HG03095 (cell line): ENCODE measurements at regions not wholly inside any gene's neighbourhood (a gene's known extent, or its start where the extent isn't known, plus 50 kb on each side); places are given as distances from the start of the nearest gene placed in this dataset.

Experiments
- ATAC-seq: cut with Tn5 transposase; IDR thresholded peaks from one replicate; pipeline ENCODE4 v1.9.1; 2021; ENCODE audit warnings: moderate library complexity; ENCODE audit not compliant: unreplicated experiment

DNA sequence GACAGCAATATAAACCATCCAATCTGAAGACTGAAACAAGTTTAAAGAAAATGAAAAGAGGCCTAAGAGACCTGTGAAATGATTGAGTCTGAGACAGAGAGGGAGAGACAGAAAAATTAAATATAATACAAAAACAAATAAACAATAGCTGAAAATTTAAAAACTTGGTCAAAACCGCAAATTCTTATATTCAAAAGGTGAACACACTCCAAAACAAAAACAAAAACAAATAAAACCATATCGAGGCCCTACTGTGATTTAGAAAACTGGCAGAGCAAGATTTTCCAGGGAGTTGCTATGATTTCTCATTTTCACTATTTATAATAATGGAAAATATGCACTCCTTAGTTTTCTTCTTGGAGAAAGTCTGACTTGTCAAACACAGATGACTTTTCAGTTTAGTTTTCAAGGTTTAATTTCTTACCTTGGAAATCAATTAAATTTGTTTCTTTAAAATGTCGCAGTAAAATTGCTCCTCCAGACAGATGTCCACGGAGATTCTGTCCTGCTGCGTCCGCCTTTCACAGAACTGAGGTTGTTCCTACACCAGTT lies 1420.3 kb downstream of the UQCRFS1 start:
- no peak for ATAC-seq

DNA sequence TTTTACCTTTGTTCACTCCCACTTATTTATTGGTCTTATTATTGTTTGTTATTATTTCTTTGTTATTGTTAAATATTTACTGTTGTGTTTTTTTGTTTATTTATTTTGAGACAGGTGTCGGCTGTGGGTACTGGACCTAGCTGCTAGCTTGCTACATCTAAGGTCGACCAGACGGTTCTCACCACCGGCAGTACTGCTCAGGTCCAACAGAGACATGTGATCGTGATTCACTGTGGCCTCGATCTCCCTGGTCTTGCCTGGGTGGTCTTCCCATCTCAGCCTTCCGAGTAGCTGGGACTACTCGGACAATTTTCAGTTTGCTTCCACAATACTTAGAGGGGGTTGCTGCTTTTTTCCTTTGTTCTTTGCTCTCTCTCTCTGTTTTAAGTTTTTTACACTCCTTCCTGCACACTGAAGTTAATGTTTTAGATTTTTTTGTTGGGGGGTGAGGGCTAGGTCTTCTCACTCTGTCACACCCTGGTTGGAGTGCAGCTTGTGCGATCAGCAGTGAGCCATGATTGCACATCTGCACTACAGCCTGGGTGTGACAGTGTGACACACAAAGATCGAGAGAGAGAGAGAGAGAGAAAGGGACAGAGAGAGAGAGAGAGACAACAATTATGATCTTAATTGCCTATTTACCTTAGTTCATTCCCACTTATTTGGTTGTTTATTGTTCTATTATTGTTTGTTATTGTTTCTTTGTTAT lies 1432.4 kb downstream of the UQCRFS1 start:
- ATAC-seq: no peak

DNA sequence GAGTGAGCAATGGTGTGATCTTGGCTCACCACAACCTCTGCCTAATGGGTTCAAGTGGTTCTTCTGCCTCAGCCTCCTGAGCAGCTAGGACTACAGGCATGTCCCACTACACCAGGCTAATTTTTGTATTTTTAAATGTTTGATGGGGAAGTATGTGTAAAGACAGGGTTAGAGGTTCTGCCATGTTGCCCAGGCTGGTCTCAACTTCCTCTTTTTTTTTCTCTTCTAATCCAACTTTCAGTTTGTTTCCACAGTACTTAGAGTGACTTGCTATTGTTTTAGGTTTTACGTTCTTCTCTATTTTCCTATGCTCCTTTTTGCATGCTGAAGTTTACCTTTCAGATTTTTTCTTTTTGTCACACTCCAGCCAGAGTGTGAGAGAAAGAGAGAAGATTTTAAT lies 1433.0 kb downstream of the UQCRFS1 start:
- no peak for ATAC-seq

DNA sequence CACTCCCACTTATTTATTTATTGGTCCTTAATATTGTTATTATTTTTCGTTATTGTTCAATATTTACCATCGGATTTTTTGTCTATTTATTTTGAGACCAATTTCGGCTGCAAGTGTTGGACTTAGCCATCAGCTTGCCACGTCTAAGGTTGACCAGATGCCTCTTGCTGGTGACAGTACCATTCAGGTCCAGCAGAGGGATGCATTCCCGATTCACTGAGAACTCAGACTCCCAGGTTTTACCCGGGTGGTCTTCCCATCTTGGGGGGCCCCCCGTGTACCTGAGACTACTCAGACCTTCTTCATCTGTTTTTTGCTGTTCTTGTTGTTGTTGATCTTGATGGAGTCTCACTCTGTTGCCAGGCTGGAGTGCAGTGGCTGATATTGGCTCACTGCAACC lies 1435.2 kb downstream of the UQCRFS1 start:
- ATAC-seq: no peak

GRCh38 chr19:27777242-27777641 lies 1435.7 kb downstream of the UQCRFS1 start:
- no peak for ATAC-seq

- no peak for ATAC-seq
Observed at GRCh38 chr19:27776524-27776923, 1436.4 kb downstream of the UQCRFS1 start.

DNA sequence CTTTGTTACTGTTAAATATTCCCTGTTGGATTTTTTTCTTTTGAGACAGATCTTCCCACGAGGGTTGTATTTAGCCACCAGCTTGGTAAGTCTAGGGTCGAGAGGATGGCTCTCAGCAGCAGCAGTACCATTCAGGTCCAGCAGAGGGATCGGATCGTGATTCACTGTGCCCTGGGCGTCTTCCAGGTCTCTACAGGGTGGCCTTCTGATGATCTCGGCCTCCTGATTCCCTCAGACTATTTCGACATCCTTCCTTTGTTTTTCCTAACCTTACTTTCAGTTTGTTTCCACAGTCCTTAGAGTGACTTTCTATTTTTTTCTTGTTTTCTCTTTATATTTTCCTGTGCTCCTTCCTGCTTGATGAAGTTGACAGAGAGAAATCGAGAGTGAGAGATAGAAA lies 1436.9 kb downstream of the UQCRFS1 start:
- no peak for ATAC-seq

DNA sequence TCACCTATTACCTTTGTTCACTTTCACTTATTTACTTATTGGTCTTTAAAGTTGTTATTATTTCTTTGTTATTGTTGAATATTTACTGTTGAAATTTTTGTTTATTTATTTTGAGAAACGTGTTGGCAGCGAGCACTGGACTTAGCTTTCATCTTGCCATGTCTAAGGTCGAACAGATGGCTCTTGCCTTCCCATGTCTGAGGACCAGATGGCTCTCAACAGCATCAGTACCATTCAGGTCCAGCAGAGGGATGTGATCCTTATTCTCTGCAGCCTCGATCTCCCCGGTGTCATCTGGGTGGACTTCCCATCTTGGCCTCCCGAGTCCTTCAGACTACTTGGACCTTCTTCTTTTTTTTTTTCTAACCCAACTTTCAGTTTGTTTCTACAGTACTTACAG lies 1437.6 kb downstream of the UQCRFS1 start:
- ATAC-seq: no peak

DNA sequence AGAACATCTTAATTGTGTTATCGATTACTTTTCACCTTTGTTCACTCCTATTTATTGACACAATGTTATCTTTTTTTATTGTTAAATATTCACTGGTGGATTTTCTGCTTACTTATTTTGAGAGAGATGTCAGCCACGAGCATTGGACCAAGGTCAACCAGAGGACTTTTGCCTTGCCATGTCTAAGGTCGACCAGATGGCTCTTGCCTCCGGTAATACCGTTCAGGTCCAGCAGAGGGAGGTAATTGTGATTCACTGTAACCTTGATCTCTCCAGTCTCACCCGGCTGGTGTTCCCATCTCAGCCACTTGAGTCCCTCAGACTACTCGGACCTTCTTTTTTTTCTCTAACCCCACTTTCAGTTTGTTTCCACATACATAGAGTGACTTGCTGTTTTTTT lies 1438.1 kb downstream of the UQCRFS1 start:
- no peak for ATAC-seq

- ATAC-seq: no peak
Observed at GRCh38 chr19:27774337-27774736, 1438.6 kb downstream of the UQCRFS1 start.

DNA sequence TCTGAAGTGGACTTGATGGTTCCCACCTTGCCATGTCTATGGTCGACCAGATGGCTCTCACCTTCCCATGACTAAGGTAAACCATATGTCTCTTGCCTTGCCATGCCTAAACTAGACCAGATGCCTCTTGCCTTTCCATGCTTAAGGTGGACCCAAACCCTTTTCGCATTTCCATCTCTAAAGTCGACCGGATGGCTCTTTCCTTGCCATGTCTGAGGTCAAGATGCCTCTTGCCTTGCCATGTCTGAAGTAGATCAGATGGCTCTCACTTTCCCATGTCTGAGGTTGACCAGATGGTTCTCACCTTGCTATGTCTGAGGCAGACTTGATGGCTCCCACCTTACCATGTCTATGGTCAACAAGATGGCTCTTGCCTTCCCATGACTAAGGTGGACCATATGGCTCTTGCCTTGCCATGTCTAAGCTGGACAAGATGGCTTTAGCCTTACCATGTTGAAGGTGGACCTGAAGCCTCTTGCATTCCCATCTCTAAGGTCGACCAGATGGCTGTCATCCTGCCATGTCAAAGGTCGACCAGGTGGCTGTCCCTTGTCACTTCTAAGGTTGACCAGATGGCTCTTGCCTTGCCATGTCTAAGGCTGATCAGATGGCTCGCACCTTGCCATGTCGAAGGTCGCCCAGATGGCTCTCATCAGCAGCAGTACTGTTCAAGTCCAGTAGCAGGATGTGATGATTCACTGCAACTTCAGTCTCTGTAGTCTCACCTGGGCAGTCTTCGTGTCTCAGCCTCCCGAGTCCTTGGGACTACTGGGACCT lies 1439.4 kb downstream of the UQCRFS1 start:
- no peak for ATAC-seq

DNA sequence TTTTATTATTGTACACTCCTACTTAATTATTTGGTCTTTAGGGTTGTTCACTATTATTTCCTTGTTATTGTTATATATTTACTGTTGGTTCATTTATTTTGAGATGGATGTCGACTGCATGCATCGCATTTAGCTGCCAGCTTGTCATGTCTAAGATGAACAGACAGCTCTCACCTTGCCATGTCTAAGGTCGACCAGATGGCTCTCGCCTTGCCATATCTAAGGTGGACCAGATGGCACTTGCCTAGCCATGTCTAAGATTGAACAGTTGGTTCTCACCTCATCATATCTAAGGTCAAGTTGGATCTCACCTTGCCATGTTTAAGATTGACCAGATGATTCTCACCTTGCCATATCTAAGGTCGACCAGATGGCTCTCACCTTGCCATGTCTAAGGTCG lies 1440.9 kb downstream of the UQCRFS1 start:
- no peak for ATAC-seq

DNA sequence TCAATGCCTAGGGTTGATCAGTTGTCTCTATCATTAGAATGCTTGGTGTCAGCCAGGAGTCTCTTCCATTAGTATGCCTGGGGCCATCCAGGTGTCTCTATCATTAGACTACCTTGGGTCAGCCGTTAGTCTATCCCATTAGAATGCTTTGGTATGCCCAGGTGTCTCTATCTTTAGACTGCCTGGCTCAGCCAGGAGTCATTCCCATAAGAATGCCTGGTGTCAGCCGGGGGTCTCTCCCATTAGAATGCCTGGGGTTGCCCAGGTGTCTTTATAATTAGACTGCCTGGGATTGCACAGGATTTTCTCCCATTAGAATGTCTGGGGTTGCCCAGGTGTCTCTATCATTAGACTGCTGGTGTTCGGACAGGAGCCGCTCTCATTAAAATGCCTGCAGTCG lies 1442.9 kb downstream of the UQCRFS1 start:
- ATAC-seq: no peak

DNA sequence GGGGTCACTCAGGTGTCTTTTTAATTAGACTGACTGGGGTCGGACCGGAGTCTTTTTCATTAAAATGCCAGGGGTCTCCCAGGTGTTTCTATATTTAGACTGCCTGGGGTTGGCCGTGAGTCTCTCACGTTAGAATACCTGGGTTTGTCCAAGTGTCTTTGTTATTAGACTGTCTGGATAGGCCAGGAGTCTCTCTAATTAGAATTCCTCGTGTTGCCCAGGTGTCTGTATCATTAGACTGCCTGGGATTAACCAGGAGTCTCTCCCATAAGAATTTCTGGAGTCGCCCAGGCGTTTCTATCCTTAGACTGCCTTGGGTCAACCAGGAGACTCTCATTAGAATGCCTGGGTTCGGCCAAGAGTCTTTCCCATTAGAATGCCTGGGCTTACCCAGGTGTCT lies 1445.7 kb downstream of the UQCRFS1 start:
- no peak for ATAC-seq

DNA sequence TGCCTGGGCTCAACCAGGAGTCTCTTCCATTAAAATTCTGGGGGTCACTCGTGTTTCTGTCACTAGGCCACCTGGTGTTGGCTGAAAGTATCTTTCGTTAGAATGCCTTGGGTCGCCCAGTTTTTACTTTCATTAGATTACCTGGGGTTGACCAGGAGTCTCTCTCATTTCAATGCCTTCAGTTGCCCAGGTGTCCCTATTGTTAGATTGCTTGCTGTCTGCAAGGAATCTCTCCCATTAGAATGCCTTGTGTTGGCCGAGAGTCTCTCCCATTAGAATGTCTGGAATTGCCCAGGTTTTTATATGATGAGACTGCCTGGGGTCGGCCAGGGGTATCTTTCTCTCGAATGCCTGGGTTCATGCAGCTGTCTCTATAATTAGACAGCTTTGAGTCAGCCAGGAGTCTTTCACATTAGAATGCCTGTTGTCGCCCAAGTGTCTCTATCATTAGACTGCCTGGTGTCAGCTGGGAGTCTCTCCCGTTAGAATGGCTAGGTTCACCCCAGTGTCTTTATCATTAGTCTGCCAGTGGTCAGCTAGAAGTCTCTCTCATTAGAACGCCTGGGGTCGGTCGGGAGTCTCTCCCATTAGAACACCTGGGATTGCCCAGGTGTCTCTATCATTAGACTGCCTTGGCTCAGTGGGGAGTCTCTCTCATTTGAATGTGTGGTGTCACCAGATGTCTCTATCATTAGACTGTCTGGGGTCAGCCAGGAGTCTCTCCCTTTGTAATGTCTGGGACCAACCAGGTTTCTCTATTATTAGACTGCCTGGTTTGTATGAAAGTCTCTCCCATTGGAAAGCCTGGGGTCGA lies 1446.8 kb downstream of the UQCRFS1 start:
- ATAC-seq: no peak

GRCh38 chr19:27765397-27765796 lies 1447.6 kb downstream of the UQCRFS1 start:
- ATAC-seq: no peak

- ATAC-seq: no peak
Observed at GRCh38 chr19:27764186-27764804, 1448.7 kb downstream of the UQCRFS1 start.

DNA sequence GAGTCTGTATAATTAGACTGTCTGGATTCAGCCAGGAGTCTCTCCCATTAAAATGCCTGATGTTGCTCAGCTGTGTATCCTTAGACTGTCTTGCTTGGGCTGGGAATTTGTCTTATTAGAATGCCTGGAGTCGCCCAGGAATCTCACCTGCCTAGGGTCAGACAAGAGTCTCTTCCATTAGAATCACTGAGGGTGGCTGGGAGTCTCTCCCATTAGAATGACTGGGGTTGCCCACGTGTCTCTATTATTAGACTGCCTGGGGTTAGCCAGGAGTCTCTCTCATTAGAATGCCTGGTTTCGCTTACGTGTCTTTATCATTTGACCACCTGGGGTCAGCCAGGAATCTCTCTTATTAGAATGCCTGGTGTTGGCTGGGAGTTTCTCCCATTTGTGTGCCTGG lies 1450.0 kb downstream of the UQCRFS1 start:
- ATAC-seq: no peak

GRCh38 chr19:27759896-27760295 lies 1453.1 kb downstream of the UQCRFS1 start:
- no peak for ATAC-seq

DNA sequence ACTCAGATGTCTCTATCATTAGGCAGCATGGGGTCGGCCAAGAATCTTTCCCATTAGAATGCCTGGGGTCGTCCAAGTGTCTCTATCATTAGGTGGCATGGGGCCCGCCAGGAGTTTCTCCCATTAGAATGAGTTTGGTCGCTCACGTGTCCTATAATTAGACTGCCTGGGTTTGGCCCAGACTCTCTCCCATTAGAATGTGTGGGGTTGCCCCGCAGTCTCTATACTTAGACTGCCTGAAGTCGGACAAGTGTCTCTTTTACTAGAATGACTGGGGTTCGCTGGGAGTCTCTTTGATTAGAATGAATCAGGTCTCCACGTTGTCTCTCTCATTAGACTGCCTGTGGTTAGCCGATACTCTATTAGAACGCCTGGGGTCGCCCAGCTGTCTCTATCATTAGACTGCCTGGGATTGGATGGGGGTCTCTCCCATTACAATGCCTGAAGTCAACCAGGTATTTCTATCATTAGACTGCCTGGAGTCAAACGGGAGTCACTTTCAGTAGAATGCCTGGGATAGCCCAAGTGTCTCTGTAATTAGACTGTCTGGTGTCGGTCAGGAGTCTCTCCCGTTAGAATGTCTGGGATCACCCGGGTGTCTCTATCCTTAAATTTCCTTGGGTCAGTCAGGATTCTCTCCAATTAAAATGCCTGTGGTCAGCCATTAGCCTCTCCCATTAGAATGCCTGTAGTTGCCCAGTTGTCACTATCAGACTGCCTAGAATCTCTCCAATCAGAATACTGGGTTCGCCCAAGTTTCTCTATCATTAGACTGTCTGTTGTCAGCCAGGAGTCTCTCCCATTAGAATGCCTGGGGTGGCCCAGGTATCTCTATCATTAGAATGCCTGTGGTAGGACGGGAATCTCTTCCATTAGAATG lies 1454.1 kb downstream of the UQCRFS1 start:
- ATAC-seq: no peak
